ENCODE measurements at regions not wholly inside any gene's neighbourhood (a gene's known extent, or its start where the extent isn't known, plus 50 kb on each side); places are given as distances from the start of the nearest gene placed in this dataset.

DNA sequence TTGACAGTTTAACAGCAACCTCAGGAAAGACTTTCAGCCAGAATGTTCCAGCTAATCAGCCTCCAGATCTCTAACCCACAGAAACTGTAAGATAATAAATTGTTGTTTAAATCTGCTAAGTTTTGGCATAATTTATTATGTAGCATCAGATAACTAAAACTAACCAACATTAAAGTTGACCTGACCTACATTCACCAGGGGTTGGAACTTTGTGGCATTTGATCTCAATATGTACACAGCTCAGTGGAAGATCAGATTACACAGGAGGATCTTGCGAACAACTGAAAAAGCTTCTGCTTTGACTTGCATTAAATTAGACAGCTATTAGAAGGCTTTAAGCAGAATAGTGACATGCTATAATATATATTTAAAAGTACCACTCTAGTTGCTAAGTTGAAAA lies 91.4 kb upstream of the POU1F1 start:
- TF ChIP-seq YY1 (IDR thresholded peaks at IDR 0.05; ENCODE audit: insufficient read depth, insufficient read length) (no peak), ZNF274 (IDR thresholded peaks at IDR 0.05; ENCODE audit: low read depth, low read length) (no peak)

Data from NT2/D1 (cell line).